ENCODE measurements at regions not wholly inside any gene's neighbourhood (a gene's known extent, or its start where the extent isn't known, plus 50 kb on each side); places are given as distances from the start of the nearest gene placed in this dataset.

DNA sequence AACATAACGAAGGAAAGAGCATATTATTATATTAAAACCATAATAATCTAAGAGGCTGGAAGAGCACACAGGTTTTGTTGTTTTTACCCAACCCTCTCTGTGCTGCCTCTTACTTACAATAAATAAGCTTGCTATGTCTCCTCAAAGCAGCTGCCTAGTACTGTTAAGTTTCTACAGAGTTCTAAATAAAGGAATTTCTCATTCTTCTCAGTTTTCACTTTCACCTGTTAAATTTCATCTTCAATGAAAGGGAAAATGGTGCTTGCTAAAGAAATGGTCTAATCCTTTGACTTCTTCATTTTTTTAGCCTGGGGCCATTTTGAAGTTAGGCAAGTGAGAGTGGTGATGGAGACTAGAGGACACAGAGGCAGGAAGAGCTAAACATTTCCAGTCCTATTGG is 396.1 kb downstream of the MAN2A1 start (continued):
- TF ChIP-seq RNF2 (IDR thresholded peaks at IDR 0.05; ENCODE audit: borderline replicate concordance, low read depth, low read length, missing control alignments, poor library complexity, severe bottlenecking) (no peak), ZNF274 (IDR thresholded peaks at IDR 0.05; ENCODE audit: borderline replicate concordance, extremely low read depth, low read length) (no peak), CEBPB (IDR thresholded peaks at IDR 0.05; ENCODE audit: low read depth, low read length) (no peak), POU5F1 (IDR thresholded peaks at IDR 0.05; ENCODE audit: low read depth, low read length) (no peak)
